IMR-90 (cell line): ENCODE measurements at regions not wholly inside any gene's neighbourhood (a gene's known extent, or its start where the extent isn't known, plus 50 kb on each side); places are given as distances from the start of the nearest gene placed in this dataset.

Experiments
- ATAC-seq: fragments of 200-7000 bp; cut with Tn5 transposase; 2 replicates; pipeline ENCODE4 v1.9.1; 2020; ENCODE audit warnings: low read depth, mild to moderate bottlenecking, moderate library complexity
- BruUV-seq: library from RNA; stranded (reverse); fragments of 400-500 nt; replicated peaks from 2 replicates; lab custom pipeline; 2021; lab: Mats Ljungman, UMichigan
- CTCF ChIA-PET: fragments of 300-600 bp; formaldehyde crosslinking; extraction: SDS; loops from one replicate; lab custom pipeline; 2021; ENCODE audit warnings: antibody characterized with exemption; lab: Yijun Ruan, JAX
- POLR2A ChIA-PET: fragments of 300-600 bp; sonication (Branson Sonifier 250); formaldehyde crosslinking; loops from one replicate; lab custom pipeline; 2022; ENCODE audit warnings: antibody characterized with exemption; ENCODE audit not compliant: unreplicated experiment; lab: Charles Lee
- DNase-seq: peaks from one replicate; pipeline ENCODE4 v3.0.0; 2013
- H2AFZ ChIP-seq: replicated peaks from 2 replicates; pipeline ENCODE3; 2013; ENCODE audit warnings: low read length, mild to moderate bottlenecking; ENCODE audit not compliant: poor library complexity
- H2AK5ac ChIP-seq: 2 replicates; pipeline ENCODE4 v1.6.1; 2013; ENCODE audit warnings: low read depth, low read length, inconsistent platforms
- H2AK9ac ChIP-seq: replicated peaks from 2 replicates; pipeline ENCODE3; 2013; ENCODE audit warnings: mild to moderate bottlenecking, low read depth, low read length, moderate library complexity; ENCODE audit not compliant: poor library complexity
- H2BK120ac ChIP-seq: 2 replicates; pipeline ENCODE4 v1.6.1; 2013; ENCODE audit warnings: low read depth, low read length, inconsistent platforms
- H2BK15ac ChIP-seq: 3 replicates; pipeline ENCODE4 v1.6.1; 2013; ENCODE audit warnings: low read depth, low read length, inconsistent platforms
- H2BK20ac ChIP-seq: 2 replicates; pipeline ENCODE4 v1.6.1; 2013; ENCODE audit warnings: low read depth, mild to moderate bottlenecking, inconsistent platforms, low read length, moderate library complexity
- H2BK5ac ChIP-seq: 2 replicates; pipeline ENCODE4 v1.6.1; 2013; ENCODE audit warnings: mild to moderate bottlenecking, low read depth, low read length, inconsistent platforms; ENCODE audit not compliant: poor library complexity, severe bottlenecking
- H3K14ac ChIP-seq: replicated peaks from 2 replicates; pipeline ENCODE4 v1.6.1; 2013; ENCODE audit warnings: low read depth, low read length, inconsistent platforms
- H3K18ac ChIP-seq: 2 replicates; pipeline ENCODE4 v1.6.1; 2013; ENCODE audit warnings: low read depth, low read length, control low read depth
- H3K23ac ChIP-seq: 2 replicates; pipeline ENCODE4 v1.6.1; 2013; ENCODE audit warnings: low read depth, low read length, inconsistent platforms
- H3K27ac ChIP-seq: 2 replicates; pipeline ENCODE4 v1.5.1; 2013; ENCODE audit warnings: mild to moderate bottlenecking, control low read depth, low read length; ENCODE audit not compliant: insufficient read depth
- H3K27me3 ChIP-seq: 2 replicates; pipeline ENCODE4 v1.6.1; 2013; ENCODE audit warnings: low read length; ENCODE audit not compliant: control insufficient read depth, insufficient read depth
- H3K36me3 ChIP-seq: 2 replicates; pipeline ENCODE4 v1.6.1; 2013; ENCODE audit warnings: low read length, mixed read lengths; ENCODE audit not compliant: control insufficient read depth, insufficient read depth
- H3K4ac ChIP-seq: 2 replicates; pipeline ENCODE4 v1.6.1; 2013; ENCODE audit warnings: low read depth, low read length, inconsistent platforms
- H3K4me1 ChIP-seq: 2 replicates; pipeline ENCODE4 v1.6.1; 2013; ENCODE audit warnings: low read length, mixed read lengths; ENCODE audit not compliant: control insufficient read depth, insufficient read depth
- H3K4me2 ChIP-seq: 2 replicates; pipeline ENCODE4 v1.6.1; 2013; ENCODE audit warnings: low read depth, mild to moderate bottlenecking, control low read depth, low read length, moderate library complexity
- H3K4me3 ChIP-seq: 2 replicates; pipeline ENCODE4 v1.5.1; 2013; ENCODE audit warnings: low read depth, mild to moderate bottlenecking, control low read depth, low read length, moderate library complexity; ENCODE audit not compliant: insufficient read depth
- H3K56ac ChIP-seq: 2 replicates; pipeline ENCODE4 v1.6.1; 2013; ENCODE audit warnings: low read length, inconsistent platforms; ENCODE audit not compliant: insufficient read depth; ENCODE audit errors: extremely low read depth
- H3K79me1 ChIP-seq, 2 experiments: 2 replicates each; pipeline ENCODE4 v1.6.1; 2013; ENCODE audit warnings: low read length in 2 of 2, inconsistent platforms in 1 of 2, low read depth in 1 of 2
- H3K9ac ChIP-seq: 2 replicates; pipeline ENCODE4 v1.6.1; 2013; ENCODE audit warnings: low read depth, low read length, control low read depth
- H3K9me1 ChIP-seq: 2 replicates; pipeline ENCODE4 v1.6.1; 2013; ENCODE audit warnings: low read length, inconsistent platforms; ENCODE audit not compliant: insufficient read depth
- H3K9me3 ChIP-seq: 2 replicates; pipeline ENCODE4 v1.6.1; 2013; ENCODE audit warnings: low read length; ENCODE audit not compliant: control insufficient read depth, insufficient read depth
- H4K20me1 ChIP-seq: 2 replicates; pipeline ENCODE4 v1.6.1; 2013; ENCODE audit warnings: low read length, inconsistent platforms; ENCODE audit not compliant: insufficient read depth
- H4K5ac ChIP-seq: 2 replicates; pipeline ENCODE4 v1.6.1; 2013; ENCODE audit warnings: mild to moderate bottlenecking, low read depth, low read length, control low read depth
- H4K8ac ChIP-seq, 2 experiments: 2 replicates each; pipeline ENCODE4 v1.6.1; 2013; ENCODE audit warnings: low read depth in 2 of 2, low read length in 2 of 2, control low read depth in 1 of 2, inconsistent platforms in 1 of 2
- H4K91ac ChIP-seq: 2 replicates; pipeline ENCODE4 v1.6.1; 2013; ENCODE audit warnings: low read depth, low read length, inconsistent platforms; ENCODE audit not compliant: insufficient read depth
- BHLHE40 ChIP-seq: fragments of 150-350 bp; IDR thresholded peaks from 2 replicates; pipeline ENCODE4 v1.6.1; 2016; ENCODE audit warnings: mild to moderate bottlenecking, low read depth, low read length
- CEBPB ChIP-seq: IDR thresholded peaks from 2 replicates; pipeline ENCODE4 v1.6.1; 2012; ENCODE audit warnings: low read depth, low read length, improper control_type of control experiment
- CHD1 ChIP-seq: IDR thresholded peaks from 2 replicates; pipeline ENCODE4 v1.6.1; 2012; ENCODE audit warnings: low read depth, low read length, improper control_type of control experiment
- CTCF ChIP-seq: conservative IDR thresholded peaks from 2 replicates; pipeline ENCODE4 v1.5.1; 2012; ENCODE audit warnings: mild to moderate bottlenecking, low read depth, low read length, improper control_type of control experiment
- ELK1 ChIP-seq: fragments of 150-350 bp; IDR thresholded peaks from 2 replicates; pipeline ENCODE4 v1.6.1; 2016; ENCODE audit warnings: low read depth, mild to moderate bottlenecking, low read length, moderate library complexity, borderline replicate concordance
- FOS ChIP-seq: fragments of 150-350 bp; IDR thresholded peaks from 2 replicates; pipeline ENCODE4 v1.6.1; 2016; ENCODE audit warnings: low read depth, low read length
- MAFK ChIP-seq: IDR thresholded peaks from 2 replicates; pipeline ENCODE4 v1.6.1; 2012; ENCODE audit warnings: low read depth, low read length, improper control_type of control experiment
- MAZ ChIP-seq: IDR thresholded peaks from 2 replicates; pipeline ENCODE4 v1.6.1; 2012; ENCODE audit warnings: low read depth, mild to moderate bottlenecking, low read length, improper control_type of control experiment, moderate library complexity, borderline replicate concordance
- MXI1 ChIP-seq: IDR thresholded peaks from 2 replicates; pipeline ENCODE4 v1.6.1; 2012; ENCODE audit warnings: low read depth, mild to moderate bottlenecking, low read length, moderate library complexity, borderline replicate concordance
- NFE2L2 ChIP-seq: fragments of 150-350 bp; IDR thresholded peaks from 2 replicates; pipeline ENCODE4 v1.6.1; 2016; ENCODE audit warnings: low read depth, mild to moderate bottlenecking, low read length
- POLR2A ChIP-seq: IDR thresholded peaks from 2 replicates; pipeline ENCODE4 v1.6.1; 2012; ENCODE audit warnings: mild to moderate bottlenecking, low read depth, low read length
- RAD21 ChIP-seq: IDR thresholded peaks from 2 replicates; pipeline ENCODE4 v1.6.1; 2012; ENCODE audit warnings: low read length, improper control_type of control experiment
- RCOR1 ChIP-seq: IDR thresholded peaks from 2 replicates; pipeline ENCODE4 v1.6.1; 2012; ENCODE audit warnings: mild to moderate bottlenecking, low read length, improper control_type of control experiment; ENCODE audit not compliant: insufficient replicate concordance
- RFX5 ChIP-seq: IDR thresholded peaks from 2 replicates; pipeline ENCODE4 v1.8.0; 2012; ENCODE audit warnings: low read depth, mild to moderate bottlenecking, low read length, moderate library complexity
- SMC3 ChIP-seq: fragments of 150-350 bp; IDR thresholded peaks from 2 replicates; pipeline ENCODE4 v1.6.1; 2016; ENCODE audit warnings: low read depth, mild to moderate bottlenecking, antibody characterized with exemption, low read length, moderate library complexity
- USF2 ChIP-seq: fragments of 150-350 bp; IDR thresholded peaks from 2 replicates; pipeline ENCODE4 v1.6.1; 2017; ENCODE audit warnings: mild to moderate bottlenecking, antibody characterized with exemption, low read length, low read depth
- WGBS, 2 experiments: methylation state at CpG; one replicate each; pipeline versions ENCODE4 v1.1.5 to v1.1.7; 2013; ENCODE audit warnings: missing lambda C conversion rate in 2 of 2; ENCODE audit not compliant: insufficient read length in 1 of 2; ENCODE audit errors: extremely low coverage in 2 of 2; 5-methylcytosine and 5-hydroxymethylcytosine counted together
- dilution Hi-C: fragments of 300-500 bp; cut with HindIII; formaldehyde crosslinking; loops from one replicate; pipeline ENCODE4 v1.14.3; 2018; ENCODE audit warnings: low sequenced_read_pairs; ENCODE audit not compliant: unreplicated experiment
- in situ Hi-C: fragments of 300-500 bp; cut with MboI; formaldehyde crosslinking; loops from 3 replicates; pipeline ENCODE4 v1.14.3; 2019; ENCODE audit warnings: low sequenced_read_pairs, inconsistent platforms, mixed read lengths
- intact Hi-C: fragments of 100-400 bp; cut with micrococcal nuclease; formaldehyde crosslinking; loops from 2 replicates; pipeline ENCODE4 v1.10.0; 2022

GRCh38 chr2:103805746-103806145 lies 1043.9 kb downstream of the TMEM182 start:
- H2BK15ac ChIP-seq, result no peak overlapping the region
- ATAC-seq, result no peak
- no peak for TF ChIP-seq CEBPB
- TF ChIP-seq FOS, result no peak
- no peak for TF ChIP-seq MAFK
- TF ChIP-seq ELK1, result no peak
- TF ChIP-seq BHLHE40, result no peak
- TF ChIP-seq MAZ, result no peak
- no peak for TF ChIP-seq NFE2L2
- no peak for TF ChIP-seq RCOR1
- no peak for TF ChIP-seq POLR2A
- TF ChIP-seq MXI1, result no peak
- no peak for TF ChIP-seq RFX5
- no peak for TF ChIP-seq RAD21
- no peak for TF ChIP-seq USF2
- no peak for TF ChIP-seq CHD1
- TF ChIP-seq SMC3, result no peak
- no peak for TF ChIP-seq CTCF
- no peak overlapping the region for H3K4me2 ChIP-seq
- no peak overlapping the region for H3K9ac ChIP-seq
- no peak overlapping the region for H2AK9ac ChIP-seq
- CTCF ChIA-PET, result no interaction called here
- POLR2A ChIA-PET, result no interaction called here
- no peak overlapping the region for H3K14ac ChIP-seq
- H4K20me1 ChIP-seq, result no peaks in the 10 kb centered on the region
- H3K56ac ChIP-seq, result no peak overlapping the region
- no peak overlapping the region for H3K23ac ChIP-seq
- H3K9me1 ChIP-seq, result no peaks in the 10 kb centered on the region
- no peak overlapping the region for H2AFZ ChIP-seq
- no TSS peak for BruUV-seq
- H2AK5ac ChIP-seq, result no peak overlapping the region
- H4K8ac ChIP-seq, result no peak overlapping the region
- intact Hi-C loops (no loop called here), dilution Hi-C loops (no loop called here), in situ Hi-C loops (no loop called here)
- no peaks in the 10 kb centered on the region for H3K4me1 ChIP-seq
- H3K79me1 ChIP-seq, result no peaks in the 10 kb centered on the region
- no peak overlapping the region for H4K5ac ChIP-seq
- no peak overlapping the region for H3K4ac ChIP-seq
- H2BK20ac ChIP-seq, result no peak overlapping the region
- H3K9me3 ChIP-seq, result peaks cover 18% of the 10 kb centered on the region
- no CpG with 5 or more reads among the region's 3 CpGs for WGBS, 2 experiments
- no peak overlapping the region for H3K18ac ChIP-seq
- H3K4me3 ChIP-seq, result no peak overlapping the region
- no peak overlapping the region for H3K27ac ChIP-seq
- no peak overlapping the region for H2BK5ac ChIP-seq
- H3K36me3 ChIP-seq, result no peaks in the 10 kb centered on the region
- no peaks in the 10 kb centered on the region for H3K27me3 ChIP-seq
- no peak overlapping the region for H4K91ac ChIP-seq
- DNase-seq, result no peak
- H2BK120ac ChIP-seq, result no peak overlapping the region
